ENCODE measurements at regions not wholly inside any gene's neighbourhood (a gene's known extent, or its start where the extent isn't known, plus 50 kb on each side); places are given as distances from the start of the nearest gene placed in this dataset.
A peak's percentile ranks its signal among the peaks of the same experiment; 100 is the strongest.
"Not testable (repeated sequence)": the region's sequence is repeated elsewhere in the genome, so short reads cannot be mapped to it uniquely, and the experiment has no call there.

GRCh38 chr6:22766979-22767378, 197.6 kb downstream of the HDGFL1 start:
- TF ChIP-seq, protein P1, sequence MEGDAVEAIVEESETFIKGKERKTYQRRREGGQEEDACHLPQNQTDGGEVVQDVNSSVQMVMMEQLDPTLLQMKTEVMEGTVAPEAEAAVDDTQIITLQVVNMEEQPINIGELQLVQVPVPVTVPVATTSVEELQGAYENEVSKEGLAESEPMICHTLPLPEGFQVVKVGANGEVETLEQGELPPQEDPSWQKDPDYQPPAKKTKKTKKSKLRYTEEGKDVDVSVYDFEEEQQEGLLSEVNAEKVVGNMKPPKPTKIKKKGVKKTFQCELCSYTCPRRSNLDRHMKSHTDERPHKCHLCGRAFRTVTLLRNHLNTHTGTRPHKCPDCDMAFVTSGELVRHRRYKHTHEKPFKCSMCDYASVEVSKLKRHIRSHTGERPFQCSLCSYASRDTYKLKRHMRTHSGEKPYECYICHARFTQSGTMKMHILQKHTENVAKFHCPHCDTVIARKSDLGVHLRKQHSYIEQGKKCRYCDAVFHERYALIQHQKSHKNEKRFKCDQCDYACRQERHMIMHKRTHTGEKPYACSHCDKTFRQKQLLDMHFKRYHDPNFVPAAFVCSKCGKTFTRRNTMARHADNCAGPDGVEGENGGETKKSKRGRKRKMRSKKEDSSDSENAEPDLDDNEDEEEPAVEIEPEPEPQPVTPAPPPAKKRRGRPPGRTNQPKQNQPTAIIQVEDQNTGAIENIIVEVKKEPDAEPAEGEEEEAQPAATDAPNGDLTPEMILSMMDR (conservative IDR thresholded peaks at IDR 0.05; ENCODE audit: low read depth, low read length), result no peak
- no peak overlapping the region for H3K4me3 ChIP-seq (ENCODE audit: low read depth, low read length)
- DNase-seq (ENCODE audit: low read depth), result peak; percentile 89

DNA sequence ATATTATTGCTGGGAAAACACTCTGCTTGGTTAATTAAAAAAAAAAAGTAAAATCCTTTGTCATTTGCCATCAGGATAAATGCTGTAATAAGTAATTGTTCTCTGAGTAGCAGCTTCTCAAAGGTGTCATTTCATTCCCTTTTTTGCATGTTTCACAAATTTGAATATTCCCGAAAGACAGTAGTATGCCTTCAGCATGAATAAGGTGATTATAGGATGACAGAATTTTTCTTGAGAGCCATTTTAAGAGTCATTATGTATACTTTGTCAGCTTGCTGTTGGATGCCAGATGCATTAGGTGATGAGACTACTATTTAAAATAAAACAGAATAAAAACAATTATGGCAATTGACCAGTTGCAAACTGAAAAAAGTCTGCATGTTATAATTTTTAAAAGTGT, 200.7 kb downstream of the HDGFL1 start:
- DNase-seq (ENCODE audit: low read depth), result no peak
- TF ChIP-seq, protein P1 (conservative IDR thresholded peaks at IDR 0.05; ENCODE audit: low read depth, low read length), result no peak
- no peak overlapping the region for H3K4me3 ChIP-seq (ENCODE audit: low read depth, low read length)

DNA sequence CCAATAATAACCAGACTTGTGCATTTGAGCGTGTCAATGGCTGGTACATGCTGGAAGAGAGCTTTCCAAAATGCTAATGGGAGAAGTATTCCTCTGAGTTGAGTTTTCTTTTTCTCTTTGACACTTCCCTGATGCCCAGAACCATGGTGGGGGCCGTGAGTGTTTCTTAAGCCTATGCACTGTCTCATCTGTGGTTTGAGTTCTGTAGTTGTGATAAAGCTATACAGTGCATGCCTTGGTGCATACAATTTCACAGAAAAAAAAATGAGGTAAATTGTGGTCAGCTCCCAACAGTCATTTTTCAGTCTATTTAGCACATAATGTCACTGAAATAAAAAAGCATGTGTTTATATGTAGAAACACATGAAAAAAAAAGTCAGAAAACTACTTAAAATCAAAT, 204.8 kb downstream of the HDGFL1 start:
- no peak for DNase-seq (ENCODE audit: low read depth)
- H3K4me3 ChIP-seq (ENCODE audit: low read depth, low read length), result no peak overlapping the region
- TF ChIP-seq, protein P1 (conservative IDR thresholded peaks at IDR 0.05; ENCODE audit: low read depth, low read length), result no peak

DNA sequence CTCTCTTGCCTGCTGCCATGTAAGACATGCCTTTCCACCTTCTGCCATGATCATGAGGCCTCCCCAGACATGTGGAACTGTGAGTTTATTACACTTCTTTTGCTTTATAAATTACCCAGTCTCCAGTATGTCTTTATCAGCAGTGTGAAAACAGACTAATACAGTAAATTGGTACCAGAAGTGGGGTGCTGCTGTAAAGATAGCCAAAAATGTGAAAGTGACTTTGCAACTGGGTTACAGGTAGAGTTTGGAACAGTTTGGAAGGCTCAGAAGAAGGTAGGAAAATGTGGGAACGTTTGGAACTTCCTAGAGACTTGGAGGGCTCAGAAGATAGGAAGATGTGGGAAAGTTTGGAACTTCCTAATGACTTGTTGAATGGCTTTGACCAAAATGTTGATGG, 209.1 kb downstream of the HDGFL1 start:
- H3K4me3 ChIP-seq (ENCODE audit: low read depth, low read length), result not testable (repeated sequence)

DNA sequence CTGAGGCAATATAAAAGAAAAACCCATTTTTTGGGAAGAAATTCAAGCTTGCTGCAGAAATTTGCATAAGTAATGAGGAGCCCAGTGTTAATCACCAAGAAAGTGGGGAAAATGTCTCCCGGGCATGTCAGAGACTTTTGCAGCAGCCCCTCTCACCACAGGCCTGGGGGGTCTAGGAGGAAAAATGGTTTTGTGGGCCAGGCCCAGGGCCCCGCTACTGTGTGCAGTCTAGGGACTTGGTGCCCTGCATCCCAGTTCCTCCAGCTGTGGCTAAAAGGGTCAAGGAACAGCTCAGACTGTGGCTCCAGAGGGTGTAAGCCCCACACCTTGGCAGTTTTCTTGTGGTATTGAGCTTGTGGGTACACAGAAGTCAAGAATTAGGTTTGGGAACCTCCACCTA, 209.7 kb downstream of the HDGFL1 start:
- no peak for DNase-seq (ENCODE audit: low read depth)
- H3K4me3 ChIP-seq (ENCODE audit: low read depth, low read length), result no peak overlapping the region
- TF ChIP-seq, protein P1 (conservative IDR thresholded peaks at IDR 0.05; ENCODE audit: low read depth, low read length), result no peak

More for the DNA sequence above, 209.1 kb downstream of the HDGFL1 start:
- DNase-seq (ENCODE audit: low read depth), result not testable (repeated sequence)

DNA sequence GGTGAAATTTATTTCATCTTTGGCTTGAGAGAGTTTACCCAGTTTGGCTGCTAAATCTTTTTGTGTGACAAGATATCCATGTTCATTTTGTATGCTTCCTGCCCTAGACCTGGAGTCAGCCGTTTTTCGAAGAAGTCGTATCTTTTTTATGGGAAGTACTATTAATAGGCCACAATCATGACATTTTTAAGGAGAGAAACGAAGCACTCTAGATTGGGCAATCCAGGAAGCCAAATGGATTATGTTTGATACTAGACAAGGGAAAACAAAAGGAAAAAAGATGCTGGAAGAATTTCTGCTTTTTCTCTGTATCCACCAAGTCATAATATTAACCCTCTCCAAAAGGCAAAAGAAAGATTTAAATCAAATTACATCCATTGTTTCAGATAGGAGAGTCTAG, 214.6 kb downstream of the HDGFL1 start:
- no peak overlapping the region for H3K4me3 ChIP-seq (ENCODE audit: low read depth, low read length)
- TF ChIP-seq, protein P1 (conservative IDR thresholded peaks at IDR 0.05; ENCODE audit: low read depth, low read length), result no peak
- DNase-seq (ENCODE audit: low read depth), result no peak

DNA sequence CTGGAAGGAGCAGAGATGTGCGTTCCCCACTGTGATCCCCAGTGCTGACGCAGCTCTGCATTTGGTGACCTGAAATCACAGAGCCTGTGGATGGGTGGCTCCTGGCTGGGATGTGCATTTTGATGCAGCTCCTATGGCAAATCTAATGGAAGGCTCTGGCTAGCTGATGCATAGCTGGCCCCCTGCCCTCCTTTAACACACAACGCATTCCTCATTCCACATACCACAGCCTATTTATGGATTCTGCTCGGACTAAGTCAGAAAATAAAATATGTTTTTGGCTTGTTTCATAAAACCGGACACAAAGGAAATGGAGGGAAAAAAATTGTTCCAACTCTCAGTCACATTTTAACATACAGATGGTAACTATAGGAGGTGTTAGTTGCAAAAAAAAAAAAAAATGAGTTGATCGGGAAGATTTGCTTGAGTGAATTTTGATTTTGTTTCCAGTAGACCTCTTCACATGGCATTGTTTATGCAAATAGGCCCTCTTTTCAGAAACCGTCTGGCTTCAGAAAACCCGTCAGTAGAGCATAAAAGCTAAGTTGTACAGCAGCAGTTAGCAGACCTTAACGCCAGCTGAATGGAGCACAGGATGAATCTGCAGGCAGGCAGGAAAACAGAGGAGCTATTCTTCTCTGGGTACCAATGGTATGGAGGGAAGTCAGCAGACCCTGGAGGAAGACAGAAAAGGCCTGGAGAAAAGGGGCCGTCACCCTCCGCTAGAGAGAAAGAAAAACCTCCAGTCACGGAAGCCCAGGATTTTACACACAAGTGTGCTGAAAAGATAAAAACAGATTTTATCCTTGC, 215.4 kb downstream of the HDGFL1 start:
- no peak for DNase-seq (ENCODE audit: low read depth)
- TF ChIP-seq, protein P1 (conservative IDR thresholded peaks at IDR 0.05; ENCODE audit: low read depth, low read length), result no peak

More for the DNA sequence above, 215.4 kb downstream of the HDGFL1 start:
- H3K4me3 ChIP-seq (ENCODE audit: low read depth, low read length), result no peak overlapping the region
